Epithelial cell of proximal tubule (primary cell): ENCODE measurements at regions not wholly inside any gene's neighbourhood (a gene's known extent, or its start where the extent isn't known, plus 50 kb on each side); places are given as distances from the start of the nearest gene placed in this dataset.

Source experiments
- DNase-seq: peaks from one replicate; pipeline ENCODE4 v3.0.0-alpha.2; 2011; ENCODE audit warnings: low read depth
- H3K4me3 ChIP-seq: 2 replicates; pipeline ENCODE4 v1.5.1; 2011; ENCODE audit warnings: low read depth, mild to moderate bottlenecking, low read length
- CTCF ChIP-seq: conservative IDR thresholded peaks from 2 replicates; pipeline ENCODE4 v1.5.1; 2012; ENCODE audit warnings: low read depth, mild to moderate bottlenecking, low read length

GRCh38 chr1:14102180-14102579, 402.2 kb downstream of the PRDM2 start:
- TF ChIP-seq CTCF = no peak
- no peak overlapping the region for H3K4me3 ChIP-seq
- DNase-seq = no peak

DNA sequence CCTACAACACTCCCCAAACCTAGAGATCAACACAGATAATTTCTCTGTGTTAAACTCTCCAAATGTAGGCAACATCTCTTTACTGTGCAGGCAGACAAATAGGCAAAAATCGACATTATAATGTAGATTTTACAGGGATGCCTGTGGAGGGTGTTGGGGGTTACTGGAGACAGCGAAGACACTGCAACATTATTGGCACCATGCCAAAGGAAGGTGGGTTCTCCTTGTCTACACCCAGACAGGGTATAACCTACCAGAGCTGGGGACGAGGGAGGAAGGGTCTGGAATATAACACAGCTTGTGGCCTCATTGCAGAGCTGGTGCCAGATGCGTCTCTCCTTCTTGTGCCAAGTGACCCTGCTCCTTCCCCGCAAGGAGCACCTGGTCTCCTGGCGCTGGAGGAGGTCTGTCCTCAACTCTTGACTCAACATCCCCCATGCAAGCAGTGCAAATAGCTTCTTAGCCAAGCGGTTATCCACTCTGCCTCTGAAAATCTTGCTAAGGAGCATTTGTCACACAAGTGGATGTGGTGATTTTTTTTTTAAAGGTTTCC, 404.0 kb downstream of the PRDM2 start:
- DNase-seq = no peak
- TF ChIP-seq CTCF = no peak
- H3K4me3 ChIP-seq = no peak overlapping the region

DNA sequence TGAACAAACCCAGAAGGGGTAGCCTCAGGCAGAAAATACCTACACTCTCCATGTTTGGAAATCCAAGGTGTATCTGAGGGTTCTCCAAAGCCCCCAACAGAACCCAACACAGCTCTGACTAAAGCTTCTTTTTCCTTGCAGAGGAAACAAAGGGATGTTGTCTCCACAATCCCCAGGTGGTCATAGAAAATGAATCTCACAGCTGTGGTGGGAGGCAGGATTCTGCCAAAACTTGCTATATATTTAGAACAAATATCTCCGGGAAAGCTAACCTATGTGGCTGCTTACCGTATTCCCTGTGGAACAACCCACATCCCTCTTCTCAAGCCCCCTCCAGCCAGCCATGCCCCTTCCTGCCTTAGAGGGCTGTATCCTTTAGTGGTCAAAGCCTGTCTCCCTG, 406.1 kb downstream of the PRDM2 start:
- no peak overlapping the region for H3K4me3 ChIP-seq
- DNase-seq = no peak
- no peak for TF ChIP-seq CTCF

DNA sequence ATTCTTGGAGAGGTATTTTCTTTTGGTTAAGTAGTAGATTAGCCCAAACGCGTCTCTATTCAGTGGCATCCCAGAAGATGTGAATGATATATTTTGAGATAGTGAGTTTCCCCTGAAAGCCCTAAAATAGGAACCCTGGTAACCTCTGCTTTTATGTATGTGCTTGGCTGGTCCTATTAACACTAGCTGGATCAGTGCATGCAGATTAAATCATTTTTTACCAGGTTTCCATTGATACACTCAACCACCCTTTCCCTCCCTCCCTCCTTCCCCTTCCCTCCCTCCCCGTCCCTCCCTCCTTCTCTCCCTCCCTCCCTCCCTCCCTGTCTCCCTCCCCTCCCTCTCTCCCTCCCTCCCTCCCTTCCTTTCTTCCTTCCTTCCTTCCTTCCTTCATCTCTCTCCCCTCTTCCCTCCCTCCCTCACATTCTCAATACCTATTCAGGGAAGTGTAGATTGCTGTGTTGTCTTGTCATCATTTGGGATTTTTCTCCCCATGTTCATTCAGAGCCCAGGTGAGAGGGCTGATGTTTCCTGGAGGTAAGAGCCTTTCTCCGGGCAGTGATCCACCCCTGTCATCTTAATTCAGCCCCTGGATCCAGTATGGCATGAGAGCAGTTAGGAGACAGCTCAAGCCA, 406.8 kb downstream of the PRDM2 start:
- no peak for TF ChIP-seq CTCF
- no peak overlapping the region for H3K4me3 ChIP-seq
- DNase-seq = no peak

DNA sequence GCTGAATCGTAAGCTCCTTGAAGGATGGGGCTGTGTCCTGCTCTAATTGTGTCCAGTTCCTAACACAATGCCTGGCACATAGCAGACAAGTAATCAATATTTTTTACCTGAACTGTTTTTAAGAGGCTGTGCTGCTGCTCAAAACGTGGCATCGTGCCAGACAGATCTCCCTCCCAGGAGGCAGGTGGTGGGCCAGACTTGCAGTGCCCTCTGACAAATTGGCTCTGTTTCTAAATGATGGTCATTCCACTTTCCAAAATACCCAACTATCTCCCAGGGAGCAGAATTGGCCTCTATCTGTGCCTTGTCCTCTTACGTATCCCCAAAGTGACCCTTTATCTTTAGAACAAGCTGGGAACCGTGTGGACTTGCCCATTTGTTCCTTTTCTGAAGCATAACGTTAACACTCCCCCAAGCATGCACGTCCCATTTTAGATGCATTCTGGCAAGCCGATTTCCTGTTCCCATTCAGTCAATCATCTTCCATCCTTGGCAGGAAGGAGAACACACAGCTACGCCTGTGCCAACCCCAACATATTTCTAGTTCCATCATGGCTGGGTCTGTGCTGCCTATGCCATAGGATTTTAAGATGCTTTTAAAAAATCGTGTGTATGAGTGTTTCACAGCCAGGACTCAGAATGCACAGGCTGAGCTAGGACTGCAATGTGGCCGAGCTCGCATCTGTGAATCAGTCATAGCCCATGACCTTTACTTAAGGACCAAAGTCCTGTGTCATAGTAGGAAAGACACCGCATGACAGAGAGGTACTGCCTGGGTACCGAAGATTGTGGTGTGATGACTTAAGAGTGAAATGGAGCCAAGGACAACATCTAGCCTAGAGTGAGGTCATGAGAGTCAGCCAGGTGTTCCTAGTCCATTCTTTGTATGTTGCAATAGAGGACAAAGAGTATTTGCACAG, 408.6 kb downstream of the PRDM2 start:
- peak; percentile 27 for DNase-seq
- TF ChIP-seq CTCF = no peak
- no peak overlapping the region for H3K4me3 ChIP-seq

GRCh38 chr1:14109276-14109635, 409.3 kb downstream of the PRDM2 start:
- no peak for TF ChIP-seq CTCF
- no peak overlapping the region for H3K4me3 ChIP-seq
- DNase-seq = no peak
